HCT116 (cell line): ENCODE measurements at regions not wholly inside any gene's neighbourhood (a gene's known extent, or its start where the extent isn't known, plus 50 kb on each side); places are given as distances from the start of the nearest gene placed in this dataset.

ENCODE experiments used
- EZH2phosphoT487 ChIP-seq: fragments of 200-600 bp; IDR thresholded peaks from 2 replicates; pipeline ENCODE4 v1.6.1; 2018; ENCODE audit warnings: antibody characterized with exemption, borderline replicate concordance
- POLR2A ChIP-seq: IDR thresholded peaks from 2 replicates; pipeline ENCODE4 v1.7.0; 2011; ENCODE audit warnings: borderline replicate concordance; ENCODE audit not compliant: insufficient read depth, insufficient read length; ENCODE audit errors: extremely low read depth
- RAD21 ChIP-seq: IDR thresholded peaks from 2 replicates; pipeline ENCODE4 v1.6.1; 2012; ENCODE audit warnings: low read depth, mild to moderate bottlenecking
- SRF ChIP-seq: IDR thresholded peaks from 2 replicates; pipeline ENCODE4 v1.6.1; 2012; ENCODE audit warnings: low read depth
- TF ChIP-seq, protein P1 (sequence below), 3 experiments: fragments of 200-600 bp in 1 of 3; sonication (generic) in 1 of 3; IDR thresholded peaks in 2 of 3; conservative IDR thresholded peaks in 1 of 3; 2 replicates each; pipeline ENCODE4 v1.5.1; 2012 to 2017; ENCODE audit warnings: low read depth in 2 of 3, low read length in 2 of 3, antibody characterized with exemption in 1 of 3, borderline replicate concordance in 1 of 3, control low read depth in 1 of 3, mild to moderate bottlenecking in 1 of 3, mixed read lengths in 1 of 3, mixed run types in 1 of 3, moderate library complexity in 1 of 3; ENCODE audit not compliant: insufficient read depth in 1 of 3
- TF ChIP-seq, protein P2 (sequence below): IDR thresholded peaks from 2 replicates; pipeline ENCODE4 v1.6.1; 2011; ENCODE audit warnings: mild to moderate bottlenecking, low read length, moderate library complexity; ENCODE audit not compliant: insufficient replicate concordance; ENCODE audit errors: extremely low read depth

DNA sequence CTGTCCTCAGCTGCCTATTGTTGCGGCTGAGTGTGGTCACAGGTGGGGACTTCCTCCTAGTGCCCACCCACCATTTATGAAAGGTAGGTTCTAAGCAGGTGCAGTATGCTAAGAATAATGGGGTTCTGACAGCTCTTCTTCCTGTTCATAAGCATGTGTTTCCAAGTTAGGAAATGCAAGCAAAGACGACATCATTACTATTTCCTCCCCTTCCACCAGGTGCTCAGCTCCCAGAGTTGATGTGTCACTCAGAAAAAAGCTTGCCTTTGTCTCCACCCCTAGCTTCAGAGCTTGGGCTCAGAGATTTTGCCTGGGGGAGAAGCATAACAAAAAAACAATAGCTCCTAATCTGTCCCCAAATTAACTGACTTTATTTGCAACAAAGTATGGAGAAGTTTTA is 1076.7 kb downstream of the NR2F1-AS1 start:
- TF ChIP-seq SRF (0 out of 2 replicates have a peak, but pooled peaks have one; percentile 17), EZH2phosphoT487 (no peak), RAD21 (no peak), POLR2A (no peak)
- TF ChIP-seq, protein P1, sequence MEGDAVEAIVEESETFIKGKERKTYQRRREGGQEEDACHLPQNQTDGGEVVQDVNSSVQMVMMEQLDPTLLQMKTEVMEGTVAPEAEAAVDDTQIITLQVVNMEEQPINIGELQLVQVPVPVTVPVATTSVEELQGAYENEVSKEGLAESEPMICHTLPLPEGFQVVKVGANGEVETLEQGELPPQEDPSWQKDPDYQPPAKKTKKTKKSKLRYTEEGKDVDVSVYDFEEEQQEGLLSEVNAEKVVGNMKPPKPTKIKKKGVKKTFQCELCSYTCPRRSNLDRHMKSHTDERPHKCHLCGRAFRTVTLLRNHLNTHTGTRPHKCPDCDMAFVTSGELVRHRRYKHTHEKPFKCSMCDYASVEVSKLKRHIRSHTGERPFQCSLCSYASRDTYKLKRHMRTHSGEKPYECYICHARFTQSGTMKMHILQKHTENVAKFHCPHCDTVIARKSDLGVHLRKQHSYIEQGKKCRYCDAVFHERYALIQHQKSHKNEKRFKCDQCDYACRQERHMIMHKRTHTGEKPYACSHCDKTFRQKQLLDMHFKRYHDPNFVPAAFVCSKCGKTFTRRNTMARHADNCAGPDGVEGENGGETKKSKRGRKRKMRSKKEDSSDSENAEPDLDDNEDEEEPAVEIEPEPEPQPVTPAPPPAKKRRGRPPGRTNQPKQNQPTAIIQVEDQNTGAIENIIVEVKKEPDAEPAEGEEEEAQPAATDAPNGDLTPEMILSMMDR (IDR thresholded peaks at IDR 0.05 in 2 of 3, conservative IDR thresholded peaks at IDR 0.05 in 1 of 3; ENCODE audit: borderline replicate concordance in 1 of 3, insufficient read depth in 1 of 3, low read depth in 2 of 3, low read length in 2 of 3), result no peak
- TF ChIP-seq, protein P2, sequence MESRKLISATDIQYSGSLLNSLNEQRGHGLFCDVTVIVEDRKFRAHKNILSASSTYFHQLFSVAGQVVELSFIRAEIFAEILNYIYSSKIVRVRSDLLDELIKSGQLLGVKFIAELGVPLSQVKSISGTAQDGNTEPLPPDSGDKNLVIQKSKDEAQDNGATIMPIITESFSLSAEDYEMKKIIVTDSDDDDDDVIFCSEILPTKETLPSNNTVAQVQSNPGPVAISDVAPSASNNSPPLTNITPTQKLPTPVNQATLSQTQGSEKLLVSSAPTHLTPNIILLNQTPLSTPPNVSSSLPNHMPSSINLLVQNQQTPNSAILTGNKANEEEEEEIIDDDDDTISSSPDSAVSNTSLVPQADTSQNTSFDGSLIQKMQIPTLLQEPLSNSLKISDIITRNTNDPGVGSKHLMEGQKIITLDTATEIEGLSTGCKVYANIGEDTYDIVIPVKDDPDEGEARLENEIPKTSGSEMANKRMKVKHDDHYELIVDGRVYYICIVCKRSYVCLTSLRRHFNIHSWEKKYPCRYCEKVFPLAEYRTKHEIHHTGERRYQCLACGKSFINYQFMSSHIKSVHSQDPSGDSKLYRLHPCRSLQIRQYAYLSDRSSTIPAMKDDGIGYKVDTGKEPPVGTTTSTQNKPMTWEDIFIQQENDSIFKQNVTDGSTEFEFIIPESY, result no peak
